RWPE1 (cell line): ENCODE measurements at regions not wholly inside any gene's neighbourhood (a gene's known extent, or its start where the extent isn't known, plus 50 kb on each side); places are given as distances from the start of the nearest gene placed in this dataset.

Experiments used
- CTCF ChIA-PET: fragments of 350-600 bp; sonication (Branson Sonifier 250); formaldehyde crosslinking; extraction: SDS; loops from one replicate; lab custom pipeline; 2021; lab: Yijun Ruan, JAX
- POLR2A ChIA-PET: fragments of 400-600 bp; formaldehyde crosslinking; extraction: SDS; loops from one replicate; lab custom pipeline; 2020; ENCODE audit warnings: antibody characterized with exemption; ENCODE audit not compliant: low non-redundant PET; lab: Yijun Ruan, JAX
- DNase-seq: peaks from one replicate; pipeline ENCODE4 v3.0.0; 2012; ENCODE audit warnings: low spot score
- H3K27ac ChIP-seq: fragments of 450-650 bp; 2 replicates; pipeline ENCODE4 v1.5.1; 2017
- CTCF ChIP-seq: fragments of 450-650 bp; conservative IDR thresholded peaks from 2 replicates; pipeline ENCODE4 v1.5.1; 2017; ENCODE audit warnings: low read depth, mild to moderate bottlenecking

- CTCF ChIA-PET: interaction anchor here (0.6 kb wide), 1 partner anchor 19 kb away, joined by 3 read pairs; no protein-coding TSS in a partner anchor
- POLR2A ChIA-PET: no interaction called here
- no peak overlapping the region for H3K27ac ChIP-seq
- TF ChIP-seq CTCF: no peak
- DNase-seq: no peak
These were observed 185.8 kb upstream of the RAG2 start for GRCh38 chr11:36783808-36784207.

GRCh38 chr11:36779791-36780190 is 181.8 kb upstream of the RAG2 start:
- TF ChIP-seq CTCF: no peak
- ChIA-PET POLR2A (no interaction called here), CTCF (no interaction called here)
- DNase-seq: no peak
- no peak overlapping the region for H3K27ac ChIP-seq

GRCh38 chr11:36777311-36777710 is 179.3 kb upstream of the RAG2 start:
- TF ChIP-seq CTCF: no peak
- ChIA-PET POLR2A (no interaction called here), CTCF (no interaction called here)
- DNase-seq: no peak
- no peak overlapping the region for H3K27ac ChIP-seq

- TF ChIP-seq CTCF: no peak
These were observed 177.7 kb upstream of the RAG2 start for GRCh38 chr11:36775756-36776155.

GRCh38 chr11:36775130-36775529 is 177.1 kb upstream of the RAG2 start:
- TF ChIP-seq CTCF: no peak
- CTCF ChIA-PET: no interaction called here
- no peak overlapping the region for H3K27ac ChIP-seq
- DNase-seq: peak; percentile 46
- POLR2A ChIA-PET: no interaction called here

More at GRCh38 chr11:36775756-36776155, 177.7 kb upstream of the RAG2 start:
- ChIA-PET CTCF (interaction anchor here (0.6 kb wide), 1 partner anchor 31 kb away, joined by 5 read pairs; no protein-coding TSS in a partner anchor), POLR2A (no interaction called here)
- DNase-seq: no peak
- no peak overlapping the region for H3K27ac ChIP-seq

- CTCF ChIA-PET: no interaction called here
- TF ChIP-seq CTCF: no peak
- POLR2A ChIA-PET: no interaction called here
- H3K27ac ChIP-seq: no peak overlapping the region
- peak; percentile 76 for DNase-seq
These were observed 176.6 kb upstream of the RAG2 start for GRCh38 chr11:36774603-36775002.
